H9 (cell line): ENCODE measurements at regions not wholly inside any gene's neighbourhood (a gene's known extent, or its start where the extent isn't known, plus 50 kb on each side); places are given as distances from the start of the nearest gene placed in this dataset.

Source experiments
- DNase-seq: peaks from one replicate; pipeline ENCODE4 v3.0.0-alpha.2; 2017
- H2AFZ ChIP-seq: one replicate; pipeline ENCODE4 v1.6.1; 2013; ENCODE audit warnings: mild to moderate bottlenecking, low read length, control low read depth, moderate library complexity
- H2AK5ac ChIP-seq: 2 replicates; pipeline ENCODE4 v1.6.1; 2013; ENCODE audit warnings: low read length, control low read depth, mixed read lengths; ENCODE audit not compliant: insufficient read length
- H2BK120ac ChIP-seq: one replicate; pipeline ENCODE4 v1.6.1; 2013; ENCODE audit warnings: low read depth, mild to moderate bottlenecking, low read length, control low read depth, inconsistent platforms; ENCODE audit not compliant: poor library complexity, severe bottlenecking
- H2BK12ac ChIP-seq: 2 replicates; pipeline ENCODE4 v1.6.1; 2013; ENCODE audit warnings: low read length, control low read depth, mixed read lengths, low read depth; ENCODE audit not compliant: insufficient read length
- H2BK15ac ChIP-seq: 2 replicates; pipeline ENCODE4 v1.6.1; 2013; ENCODE audit warnings: low read depth, low read length, control low read depth
- H2BK20ac ChIP-seq: one replicate; pipeline ENCODE4 v1.6.1; 2013; ENCODE audit warnings: low read depth, mild to moderate bottlenecking, low read length, control low read depth, inconsistent platforms; ENCODE audit not compliant: poor library complexity, severe bottlenecking
- H2BK5ac ChIP-seq: 2 replicates; pipeline ENCODE4 v1.6.1; 2013; ENCODE audit warnings: low read length, control low read depth, mixed read lengths; ENCODE audit not compliant: insufficient read length
- H3K14ac ChIP-seq: 2 replicates; pipeline ENCODE4 v1.6.1; 2013; ENCODE audit warnings: low read length, control low read depth; ENCODE audit not compliant: insufficient read depth
- H3K18ac ChIP-seq: 2 replicates; pipeline ENCODE4 v1.6.1; 2013; ENCODE audit warnings: low read depth, mild to moderate bottlenecking, mixed read lengths, low read length, control low read depth; ENCODE audit not compliant: insufficient read length
- H3K23ac ChIP-seq: 2 replicates; pipeline ENCODE4 v1.6.1; 2013; ENCODE audit warnings: low read length, control low read depth, mixed read lengths, low read depth; ENCODE audit not compliant: insufficient read length
- H3K23me2 ChIP-seq: 2 replicates; pipeline ENCODE4 v1.6.1; 2013; ENCODE audit warnings: low read depth, mild to moderate bottlenecking, mixed read lengths, low read length, control low read depth; ENCODE audit not compliant: insufficient read length, poor library complexity, severe bottlenecking
- H3K27ac ChIP-seq: 2 replicates; pipeline ENCODE4 v1.5.1; 2013; ENCODE audit warnings: low read length, control low read depth, mixed read lengths, low read depth; ENCODE audit not compliant: insufficient read length
- H3K27me3 ChIP-seq: 2 replicates; pipeline ENCODE4 v1.6.1; 2013; ENCODE audit warnings: low read length, control low read depth, inconsistent platforms; ENCODE audit not compliant: insufficient read depth
- H3K4ac ChIP-seq: 2 replicates; pipeline ENCODE4 v1.6.1; 2013; ENCODE audit warnings: low read depth, mild to moderate bottlenecking, control low read depth, inconsistent platforms, low read length, moderate library complexity
- H3K4me1 ChIP-seq: 2 replicates; pipeline ENCODE4 v1.6.1; 2013; ENCODE audit warnings: low read length, control low read depth, inconsistent platforms; ENCODE audit not compliant: insufficient read depth
- H3K4me2 ChIP-seq: 2 replicates; pipeline ENCODE4 v1.6.1; 2013; ENCODE audit warnings: low read length, control low read depth, mixed read lengths; ENCODE audit not compliant: insufficient read length, insufficient read depth
- H3K56ac ChIP-seq: 2 replicates; pipeline ENCODE4 v1.6.1; 2013; ENCODE audit warnings: low read depth, mild to moderate bottlenecking, mixed read lengths, low read length, control low read depth; ENCODE audit not compliant: insufficient read length
- H3K79me1 ChIP-seq: 2 replicates; pipeline ENCODE4 v1.6.1; 2013; ENCODE audit warnings: low read depth, mild to moderate bottlenecking, moderate library complexity, low read length, control low read depth, inconsistent platforms; ENCODE audit not compliant: insufficient read depth, poor library complexity, severe bottlenecking
- H3K79me2 ChIP-seq: 2 replicates; pipeline ENCODE4 v1.6.1; 2013; ENCODE audit warnings: low read length, control low read depth, inconsistent platforms; ENCODE audit not compliant: insufficient read depth
- H3K9ac ChIP-seq: 2 replicates; pipeline ENCODE4 v1.6.1; 2013; ENCODE audit warnings: low read length, control low read depth, mixed read lengths; ENCODE audit not compliant: insufficient read length; ENCODE audit errors: extremely low read depth
- H3K9me3 ChIP-seq: one replicate; pipeline ENCODE4 v1.6.1; 2013; ENCODE audit warnings: low read depth, low read length, inconsistent platforms; ENCODE audit not compliant: control insufficient read depth
- H3T11ph ChIP-seq: one replicate; pipeline ENCODE4 v1.6.1; 2013; ENCODE audit warnings: mild to moderate bottlenecking, low read length, control low read depth, inconsistent platforms
- H4K20me1 ChIP-seq: one replicate; pipeline ENCODE4 v1.6.1; 2013; ENCODE audit not compliant: control insufficient read depth, insufficient read length, insufficient read depth
- H4K5ac ChIP-seq: 2 replicates; pipeline ENCODE4 v1.6.1; 2013; ENCODE audit warnings: low read depth, mild to moderate bottlenecking, mixed read lengths, low read length, control low read depth; ENCODE audit not compliant: insufficient read length
- H4K8ac ChIP-seq: replicated peaks from 2 replicates; pipeline ENCODE4 v1.6.1; 2013; ENCODE audit warnings: low read length, control low read depth, mixed read lengths, low read depth; ENCODE audit not compliant: insufficient read length
- H4K91ac ChIP-seq: 2 replicates; pipeline ENCODE4 v1.6.1; 2013; ENCODE audit warnings: low read depth, mild to moderate bottlenecking, moderate library complexity, mixed read lengths, low read length, control low read depth; ENCODE audit not compliant: insufficient read length
- H3K27ac Mint-ChIP-seq, 3 experiments: 2 replicates in 2 of 3; 3 replicates in 1 of 3; pipeline ENCODE4 v1.8.0; 2020 to 2021; ENCODE audit warnings: mixed read lengths in 3 of 3, mild to moderate bottlenecking in 1 of 3, moderate library complexity in 1 of 3
- H3K27me3 Mint-ChIP-seq: 2 replicates; pipeline ENCODE4 v1.8.0; 2021; ENCODE audit warnings: low read depth, mild to moderate bottlenecking, moderate library complexity, mixed read lengths
- H3K36me3 Mint-ChIP-seq, 3 experiments: 2 replicates in 2 of 3; 3 replicates in 1 of 3; pipeline ENCODE4 v1.8.0; 2020 to 2021; ENCODE audit warnings: low read depth in 3 of 3, mixed read lengths in 3 of 3; ENCODE audit not compliant: insufficient read depth in 1 of 3
- H3K4me1 Mint-ChIP-seq, 2 experiments: 2 replicates each; pipeline ENCODE4 v1.8.0; 2020; ENCODE audit warnings: mixed read lengths in 2 of 2
- H3K4me3 Mint-ChIP-seq, 2 experiments: 2 replicates in 1 of 2; 3 replicates in 1 of 2; pipeline ENCODE4 v1.8.0; 2020 to 2021; ENCODE audit warnings: mild to moderate bottlenecking in 2 of 2, mixed read lengths in 2 of 2, moderate library complexity in 1 of 2
- H3K9me3 Mint-ChIP-seq, 2 experiments: 2 replicates in 1 of 2; 3 replicates in 1 of 2; pipeline ENCODE4 v1.8.0; 2020; ENCODE audit warnings: mild to moderate bottlenecking in 2 of 2, mixed read lengths in 2 of 2, moderate library complexity in 1 of 2
- CTCF ChIP-seq: fragments of 200-600 bp; sonication (generic); conservative IDR thresholded peaks from 3 replicates; pipeline ENCODE4 v1.8.0; 2021; ENCODE audit warnings: antibody characterized with exemption, mild to moderate bottlenecking
- WGBS: extraction: QIAGEN DNeasy Blood & Tissue Kit; methylation state at CpG from one replicate; pipeline ENCODE4 v1.1.7; 2013; ENCODE audit warnings: missing lambda C conversion rate, low lambda C conversion rate, mixed read lengths; ENCODE audit not compliant: insufficient read length; ENCODE audit errors: extremely low coverage; 5-methylcytosine and 5-hydroxymethylcytosine counted together

- Histone ChIP-seq H2BK12ac (no peak overlapping the region), H3K79me2 (no peaks in the 10 kb centered on the region), H3K9ac (no peak overlapping the region), H3K4me1 (no peaks in the 10 kb centered on the region), H3K23ac (no peak overlapping the region), H2AFZ (no peak overlapping the region), H4K91ac (no peak overlapping the region), H3K56ac (no peak overlapping the region), H3K27ac (no peak overlapping the region), H2BK5ac (no peak overlapping the region), H3K18ac (no peak overlapping the region), H3K4me2 (no peak overlapping the region), H2BK20ac (no peak overlapping the region), H2BK15ac (no peak overlapping the region), H3K4ac (no peak overlapping the region), H3T11ph (no peak overlapping the region), H2BK120ac (no peak overlapping the region), H4K5ac (no peak overlapping the region), H3K79me1 (no peaks in the 10 kb centered on the region), H4K8ac (no peak overlapping the region), H3K23me2 (no peaks in the 10 kb centered on the region), H3K9me3 (no peaks in the 10 kb centered on the region), H3K27me3 (no peaks in the 10 kb centered on the region), H3K14ac (no peak overlapping the region), H2AK5ac (no peak overlapping the region), H4K20me1 (no peaks in the 10 kb centered on the region)
- H3K4me1 Mint-ChIP-seq, result 0 out of 4 replicates have a peak, but pooled peaks cover 0 to 3% of the 10 kb centered on the region in 2 experiments
- H3K27ac Mint-ChIP-seq, result no peak overlapping the region
- no peak for DNase-seq
- no peaks in the 10 kb centered on the region for H3K36me3 Mint-ChIP-seq
- no peaks in the 10 kb centered on the region for H3K27me3 Mint-ChIP-seq
- no CpG with 5 or more reads among the region's 4 CpGs for WGBS
- no peak for TF ChIP-seq CTCF
- no peak overlapping the region for H3K4me3 Mint-ChIP-seq
- H3K9me3 Mint-ChIP-seq, result no peaks in the 10 kb centered on the region
Measured at GRCh38 chr13:103210348-103210747, 144.1 kb upstream of the SLC10A2 start.
